SK-N-DZ (cell line): ENCODE measurements at regions not wholly inside any gene's neighbourhood (a gene's known extent, or its start where the extent isn't known, plus 50 kb on each side); places are given as distances from the start of the nearest gene placed in this dataset.
"Not testable (repeated sequence)": the region's sequence is repeated elsewhere in the genome, so short reads cannot be mapped to it uniquely, and the experiment has no call there.

ENCODE experiments used
- DNase-seq: peaks from one replicate; pipeline ENCODE4 v3.0.0-alpha.2; 2015; ENCODE audit warnings: low spot score

GRCh38 chr12:73671550-73671949, 866.1 kb upstream of the ATXN7L3B start:
- DNase-seq: not testable (repeated sequence)

- no peak for DNase-seq
Observed at GRCh38 chr12:73677520-73678291, 859.9 kb upstream of the ATXN7L3B start.

- no peak for DNase-seq
Observed at GRCh38 chr12:73678335-73678734, 859.3 kb upstream of the ATXN7L3B start.

- no peak for DNase-seq
Observed at GRCh38 chr12:73699318-73699717, 838.3 kb upstream of the ATXN7L3B start.

- no peak for DNase-seq
Observed at GRCh38 chr12:73714655-73715054, 823.0 kb upstream of the ATXN7L3B start.

GRCh38 chr12:73716143-73716542, 821.5 kb upstream of the ATXN7L3B start:
- DNase-seq: not testable (repeated sequence)

GRCh38 chr12:73719223-73719622, 818.4 kb upstream of the ATXN7L3B start:
- no peak for DNase-seq

GRCh38 chr12:73726881-73727280, 810.8 kb upstream of the ATXN7L3B start:
- DNase-seq: no peak

- no peak for DNase-seq
Observed at GRCh38 chr12:73731658-73732057, 806.0 kb upstream of the ATXN7L3B start.

GRCh38 chr12:73769337-73769736, 768.3 kb upstream of the ATXN7L3B start:
- DNase-seq: no peak

GRCh38 chr12:73798523-73798922, 739.1 kb upstream of the ATXN7L3B start:
- DNase-seq: no peak

GRCh38 chr12:73815072-73815645, 722.5 kb upstream of the ATXN7L3B start:
- no peak for DNase-seq

GRCh38 chr12:73817161-73817560, 720.5 kb upstream of the ATXN7L3B start:
- DNase-seq: no peak

- DNase-seq: no peak
Observed at GRCh38 chr12:73833746-73834145, 703.9 kb upstream of the ATXN7L3B start.

GRCh38 chr12:73841963-73842362, 695.7 kb upstream of the ATXN7L3B start:
- no peak for DNase-seq

- DNase-seq: no peak
Observed at GRCh38 chr12:73863546-73863945, 674.1 kb upstream of the ATXN7L3B start.

GRCh38 chr12:73867147-73867546, 670.5 kb upstream of the ATXN7L3B start:
- DNase-seq: no peak

- DNase-seq: not testable (repeated sequence)
Observed at GRCh38 chr12:73877291-73877690, 660.3 kb upstream of the ATXN7L3B start.

- no peak for DNase-seq
Observed at GRCh38 chr12:73892201-73892600, 645.4 kb upstream of the ATXN7L3B start.

GRCh38 chr12:73898645-73899044, 639.0 kb upstream of the ATXN7L3B start:
- DNase-seq: no peak

GRCh38 chr12:73902260-73902659, 635.4 kb upstream of the ATXN7L3B start:
- DNase-seq: no peak

- no peak for DNase-seq
Observed at GRCh38 chr12:73906757-73907156, 630.9 kb upstream of the ATXN7L3B start.

GRCh38 chr12:73935817-73936216, 601.8 kb upstream of the ATXN7L3B start:
- peak; percentile 29 for DNase-seq
